ENCODE measurements at regions not wholly inside any gene's neighbourhood (a gene's known extent, or its start where the extent isn't known, plus 50 kb on each side); places are given as distances from the start of the nearest gene placed in this dataset.

- TF ChIP-seq CTCF (IDR thresholded peaks at IDR 0.05), result no peak
- Histone ChIP-seq H3K9me3 (replicated peaks in 1 of 2; ENCODE audit: control insufficient read depth in 1 of 2, insufficient read depth in 1 of 2, low read length in 2 of 2) (no peaks in the 10 kb centered on the region), H2AFZ (ENCODE audit: insufficient read depth, low read depth, low read length, poor library complexity, severe bottlenecking) (no peak overlapping the region), H3K79me2 (ENCODE audit: insufficient read depth, low read length) (no peaks in the 10 kb centered on the region), H3K9ac (ENCODE audit: insufficient read depth, low read length, poor library complexity, severe bottlenecking) (no peak overlapping the region), H3K4me2 (replicated peaks; ENCODE audit: extremely low read depth, low read length, poor library complexity, severe bottlenecking) (no peak overlapping the region), H3K4me3 (replicated peaks in 1 of 3; ENCODE audit: low read depth in 2 of 3, low read length in 3 of 3) (no peak overlapping the region), H3K27me3 (ENCODE audit: control insufficient read depth in 2 of 2, insufficient read depth in 2 of 2, low read length in 2 of 2) (no peaks in the 10 kb centered on the region), H3K36me3 (replicated peaks in 1 of 2; ENCODE audit: control insufficient read depth in 1 of 2, insufficient read depth in 2 of 2, low read length in 2 of 2) (no peaks in the 10 kb centered on the region), H3K4me1 (ENCODE audit: control insufficient read depth in 1 of 2, insufficient read depth in 2 of 2, low read length in 2 of 2) (peaks cover 8 to 12% of the 10 kb centered on the region in 2 donors), H4K20me1 (ENCODE audit: insufficient read depth, low read length) (no peaks in the 10 kb centered on the region), H3K27ac (ENCODE audit: low read depth in 1 of 2, low read length in 2 of 2) (no peak overlapping the region)
- H3K36me3 Mint-ChIP-seq, result no peaks in the 10 kb centered on the region
- H3K9me3 Mint-ChIP-seq, result peaks cover 0 to 2% (median 2%) of the 10 kb centered on the region in 7 donors
- H3K4me1 Mint-ChIP-seq, result peaks cover 10% of the 10 kb centered on the region
- intact Hi-C loops (cut with micrococcal nuclease), result no loop called here
- no peak overlapping the region for H3K4me3 Mint-ChIP-seq
- no peak overlapping the region for H3K27ac Mint-ChIP-seq
- no peak for DNase-seq
- peaks cover 0 to 1% (median 0%) of the 10 kb centered on the region in 3 donors for H3K27me3 Mint-ChIP-seq (ENCODE audit: low read depth in 3 of 3)
Observed at GRCh38 chr3:187995667-187996066, 158.3 kb upstream of the LPP start.

GRCh38 chr3:187996609-187997008, 157.3 kb upstream of the LPP start:
- Histone ChIP-seq H3K9ac (ENCODE audit: insufficient read depth, low read length, poor library complexity, severe bottlenecking) (no peak overlapping the region), H3K27me3 (ENCODE audit: control insufficient read depth in 2 of 2, insufficient read depth in 2 of 2, low read length in 2 of 2) (no peaks in the 10 kb centered on the region), H3K27ac (ENCODE audit: low read depth in 1 of 2, low read length in 2 of 2) (no peak overlapping the region), H4K20me1 (ENCODE audit: insufficient read depth, low read length) (no peaks in the 10 kb centered on the region), H3K79me2 (ENCODE audit: insufficient read depth, low read length) (no peaks in the 10 kb centered on the region), H3K4me2 (replicated peaks; ENCODE audit: extremely low read depth, low read length, poor library complexity, severe bottlenecking) (no peak overlapping the region), H3K36me3 (replicated peaks in 1 of 2; ENCODE audit: control insufficient read depth in 1 of 2, insufficient read depth in 2 of 2, low read length in 2 of 2) (no peaks in the 10 kb centered on the region), H3K9me3 (replicated peaks in 1 of 2; ENCODE audit: control insufficient read depth in 1 of 2, insufficient read depth in 1 of 2, low read length in 2 of 2) (no peaks in the 10 kb centered on the region), H2AFZ (ENCODE audit: insufficient read depth, low read depth, low read length, poor library complexity, severe bottlenecking) (no peak overlapping the region), H3K4me1 (ENCODE audit: control insufficient read depth in 1 of 2, insufficient read depth in 2 of 2, low read length in 2 of 2) (peaks cover 8 to 13% of the 10 kb centered on the region in 2 donors), H3K4me3 (replicated peaks in 1 of 3; ENCODE audit: low read depth in 2 of 3, low read length in 3 of 3) (no peak overlapping the region)
- H3K9me3 Mint-ChIP-seq, result peaks cover 0 to 2% (median 0%) of the 10 kb centered on the region in 7 donors
- H3K4me1 Mint-ChIP-seq, result peaks cover 10% of the 10 kb centered on the region
- no peak for TF ChIP-seq CTCF (IDR thresholded peaks at IDR 0.05)
- no peak overlapping the region for H3K27ac Mint-ChIP-seq
- intact Hi-C loops (cut with micrococcal nuclease), result no loop called here
- H3K36me3 Mint-ChIP-seq, result no peaks in the 10 kb centered on the region
- no CpG with 5 or more reads among the region's 2 CpGs for WGBS (ENCODE audit: insufficient coverage)
- H3K4me3 Mint-ChIP-seq, result no peak overlapping the region
- no peaks in the 10 kb centered on the region for H3K27me3 Mint-ChIP-seq (ENCODE audit: low read depth in 3 of 3)
- DNase-seq, result no peak

Measured in CD14-positive monocyte (primary cell).